Activated naive CD8-positive, alpha-beta T cell treated with anti-CD3 and anti-CD28 coated beads, Interleukin-2, amount 50 U/mL, for 16 hours (primary cell): ENCODE measurements at regions not wholly inside any gene's neighbourhood (a gene's known extent, or its start where the extent isn't known, plus 50 kb on each side); places are given as distances from the start of the nearest gene placed in this dataset.

Experiments used
- DNase-seq: peaks from one replicate; pipeline ENCODE4 v3.0.0-alpha.2; 2020; ENCODE audit warnings: low read depth, low spot score

- DNase-seq = no peak
Observed at GRCh38 chr2:59693231-59693959, 860.1 kb downstream of the BCL11A start.

DNA sequence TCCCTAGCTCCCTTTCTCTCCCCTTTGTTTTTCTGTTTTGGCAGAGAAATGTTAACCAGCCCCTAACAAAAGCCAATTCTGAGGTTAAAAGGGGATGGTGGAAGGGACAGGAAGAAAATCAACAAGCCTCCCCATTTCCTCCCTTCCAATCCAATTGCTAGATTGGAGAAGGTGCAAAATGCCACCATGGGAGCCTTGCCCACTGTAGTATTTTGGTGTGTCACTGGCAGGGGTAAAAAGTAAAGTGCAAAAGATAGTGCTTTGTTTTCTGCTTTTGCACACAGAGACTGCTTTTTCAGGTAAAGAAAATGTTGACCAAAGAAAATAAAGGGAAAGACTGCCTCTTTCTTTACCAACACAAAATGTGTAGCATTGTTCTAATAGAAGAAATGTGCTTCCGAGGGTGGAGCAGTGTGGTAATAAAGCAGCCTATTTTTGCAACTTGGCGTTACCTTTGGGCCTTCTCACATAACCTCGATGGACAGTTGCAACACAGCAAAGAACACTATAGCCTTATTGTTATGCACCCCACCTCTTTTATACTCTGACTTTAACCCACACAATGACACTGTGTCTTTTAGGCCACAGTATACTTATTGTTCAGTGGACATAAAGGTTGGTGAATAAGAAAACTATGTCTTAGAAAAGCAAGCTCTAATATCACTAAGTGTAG lies 861.8 kb downstream of the BCL11A start:
- no peak for DNase-seq

DNA sequence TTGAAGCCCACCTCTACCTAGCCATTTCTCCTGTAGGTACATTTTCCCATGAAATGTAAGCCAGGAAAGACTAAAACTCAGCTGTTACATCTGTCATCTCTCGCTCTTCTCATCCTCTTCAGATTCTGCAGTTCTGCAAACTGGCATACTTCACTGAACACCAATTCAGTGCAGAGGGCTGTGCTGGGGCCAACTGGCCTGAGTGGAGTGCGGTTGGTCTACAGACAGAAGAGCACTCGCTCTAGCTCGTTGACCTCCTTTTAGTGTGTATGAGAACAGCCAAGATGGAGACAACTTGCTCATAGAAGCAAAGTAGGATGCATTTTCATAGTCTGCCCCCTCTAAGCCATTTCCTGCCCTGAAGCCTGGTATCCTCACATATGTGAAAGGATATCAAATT lies 862.6 kb downstream of the BCL11A start:
- no peak for DNase-seq

GRCh38 chr2:59684771-59685166 lies 868.7 kb downstream of the BCL11A start:
- DNase-seq = no peak

GRCh38 chr2:59684116-59684770 lies 869.2 kb downstream of the BCL11A start:
- no peak for DNase-seq

DNA sequence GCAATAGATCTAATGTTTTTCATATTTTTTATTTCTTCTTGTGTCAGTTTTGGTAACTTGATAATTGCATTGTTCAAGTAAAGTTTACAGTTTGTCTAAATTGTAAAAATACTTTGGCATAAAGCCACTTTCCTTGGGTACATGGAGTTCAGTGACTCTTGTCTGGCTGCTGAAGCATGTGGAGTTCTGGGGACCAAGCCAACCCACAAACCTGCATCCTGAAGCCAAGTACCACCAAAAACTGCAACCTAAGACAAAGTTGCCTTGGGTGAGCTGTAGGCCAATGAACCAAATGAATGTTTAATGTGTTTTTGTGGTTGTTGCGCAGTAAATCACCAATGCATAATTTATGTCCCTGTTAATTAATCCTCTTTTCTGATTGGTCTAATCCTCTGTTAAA lies 872.6 kb downstream of the BCL11A start:
- DNase-seq = no peak

- DNase-seq = no peak
Observed at GRCh38 chr2:59677158-59677557, 876.3 kb downstream of the BCL11A start.

DNA sequence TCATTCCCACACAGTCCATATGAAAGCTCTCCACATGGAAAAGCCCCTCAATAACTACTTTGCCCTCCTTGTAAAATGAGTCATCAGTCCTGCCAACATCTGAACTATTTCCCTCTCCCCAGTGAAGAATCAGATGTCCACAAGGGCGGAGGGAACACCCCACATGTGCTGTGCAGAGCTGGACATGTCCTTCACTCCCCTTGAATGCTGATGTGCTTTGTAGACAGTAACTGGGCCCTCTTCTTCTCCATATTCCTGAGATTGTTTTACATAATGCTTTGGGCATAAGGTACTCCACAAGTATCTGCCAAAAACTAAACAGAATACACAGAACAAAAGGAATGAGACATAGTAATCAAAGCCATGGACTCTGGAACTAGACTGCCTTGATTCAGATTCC lies 879.4 kb downstream of the BCL11A start:
- DNase-seq = no peak

DNA sequence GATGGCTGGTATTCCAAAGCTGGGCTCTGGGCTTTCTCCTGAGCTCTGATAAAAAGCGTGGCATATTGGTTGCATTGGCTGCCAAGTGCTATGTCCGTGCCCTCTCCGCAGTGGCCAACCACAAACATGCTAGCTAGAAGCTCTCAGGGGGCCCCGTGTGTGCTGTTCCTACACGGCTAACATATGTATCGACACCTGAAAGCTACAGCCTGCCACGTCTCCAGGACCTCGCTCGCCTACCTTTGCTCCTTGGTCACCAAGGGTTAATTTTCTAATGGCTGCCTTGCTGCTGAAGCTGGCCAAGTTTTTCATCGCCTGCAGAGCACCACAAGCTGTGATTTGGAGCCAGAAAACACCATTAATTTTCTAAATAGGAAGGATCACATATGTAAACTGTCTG lies 888.4 kb downstream of the BCL11A start:
- DNase-seq = no peak

DNA sequence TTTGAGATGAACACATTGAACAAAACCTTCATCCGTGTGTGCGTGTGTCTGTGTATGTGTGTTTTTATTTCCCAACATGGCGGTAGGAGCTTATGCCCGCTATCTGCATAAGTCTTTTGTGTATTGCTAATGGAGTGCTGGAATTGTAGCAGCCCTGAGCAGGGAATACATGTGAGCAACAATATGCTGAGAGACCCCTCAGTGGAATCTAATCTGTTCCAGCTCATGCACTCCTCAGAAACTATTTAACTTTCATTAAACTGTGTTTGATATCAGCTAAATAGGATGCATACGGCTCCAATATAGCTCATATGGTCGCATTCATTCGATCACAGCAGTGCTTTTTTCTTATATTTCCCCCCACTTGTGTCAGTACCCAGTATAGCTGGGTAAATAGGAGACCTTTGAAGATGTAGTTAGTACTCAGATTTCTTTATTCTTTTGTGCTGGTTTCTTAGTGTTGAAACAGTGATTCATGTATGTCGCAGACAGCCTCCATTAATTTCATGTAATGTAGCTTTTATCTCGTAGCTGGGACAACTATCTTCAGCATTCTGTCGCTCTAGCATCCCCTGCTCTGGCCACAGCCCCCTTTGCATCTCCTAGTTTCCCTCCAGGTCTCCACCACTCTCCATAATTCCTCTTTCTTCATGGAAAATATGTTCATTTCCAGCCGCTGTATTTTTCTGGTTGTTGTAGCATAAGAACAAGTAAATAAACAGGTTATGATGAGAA lies 891.2 kb downstream of the BCL11A start:
- DNase-seq = no peak

GRCh38 chr2:59660262-59660661 lies 893.2 kb downstream of the BCL11A start:
- DNase-seq = no peak

DNA sequence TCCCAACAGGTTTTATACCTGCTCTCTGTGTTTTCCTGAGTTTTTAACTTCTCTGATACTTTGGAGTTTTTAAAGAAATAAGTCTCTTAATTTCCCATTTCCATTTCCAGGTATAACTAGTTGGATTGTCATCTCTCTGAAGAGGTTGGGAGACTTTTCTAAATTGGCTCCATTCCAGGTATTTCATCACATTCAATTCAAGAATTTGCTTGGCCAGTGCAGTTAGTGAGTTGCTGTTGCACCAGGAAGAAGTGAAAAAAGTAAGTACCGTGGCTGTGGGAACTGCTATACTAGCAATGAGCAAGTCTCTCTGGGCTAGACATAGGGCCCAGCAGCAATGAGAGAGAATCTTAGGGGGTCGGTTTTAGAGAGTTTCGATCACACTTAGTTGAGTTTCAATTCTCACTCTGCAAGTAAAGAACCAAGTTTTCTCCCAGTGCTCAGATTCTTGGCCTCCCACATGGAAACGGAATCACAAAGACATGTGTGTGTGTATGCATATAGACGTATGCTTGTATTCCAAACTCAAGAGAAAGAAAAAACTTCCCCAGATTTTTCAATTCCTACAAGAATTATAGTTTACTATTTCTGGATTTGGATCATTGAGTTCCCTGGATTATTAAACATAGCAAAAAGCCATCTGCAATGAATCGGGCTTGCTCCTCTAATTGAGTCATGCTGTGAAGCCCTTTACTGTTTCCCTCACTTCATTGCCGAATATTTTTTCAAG lies 894.4 kb downstream of the BCL11A start:
- DNase-seq = no peak

DNA sequence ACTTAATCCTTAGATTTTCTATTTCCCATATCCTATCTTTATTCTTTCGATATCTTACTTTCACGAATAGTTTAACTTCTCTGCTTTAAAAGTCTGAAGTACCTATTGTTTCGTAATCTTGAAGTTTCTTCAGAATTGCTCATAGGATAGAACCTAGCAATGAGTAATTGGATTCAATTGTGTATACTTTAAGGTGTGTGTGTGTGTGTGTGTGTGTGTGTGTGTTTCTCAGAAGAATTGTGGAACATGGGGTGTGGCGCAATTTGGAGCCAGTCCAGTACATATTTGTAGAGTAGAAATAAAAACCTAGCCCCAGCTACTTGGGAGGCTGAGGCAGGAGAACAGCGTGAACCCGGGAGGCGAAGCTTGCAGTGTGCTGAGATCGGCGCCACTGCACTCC lies 897.6 kb downstream of the BCL11A start:
- DNase-seq = no peak

DNA sequence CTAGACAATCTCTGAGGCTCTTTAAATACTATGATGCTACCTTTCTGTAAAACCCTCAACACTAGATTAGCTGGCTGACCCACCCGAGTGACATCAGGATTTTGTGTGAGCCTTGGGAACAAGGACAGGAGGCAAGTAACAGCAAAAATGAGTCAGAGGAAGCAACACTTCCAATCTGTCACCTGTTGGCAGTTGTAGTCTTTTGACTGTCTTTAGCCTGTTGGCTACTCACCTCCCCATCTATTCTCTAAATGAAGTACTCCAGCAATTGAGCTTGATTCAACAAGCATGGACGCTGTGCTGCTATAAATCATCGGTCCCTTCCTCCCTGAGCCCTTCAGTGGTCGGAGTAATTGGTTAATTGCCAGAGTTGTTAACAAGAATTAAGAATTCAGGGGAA lies 898.7 kb downstream of the BCL11A start:
- DNase-seq = no peak

DNA sequence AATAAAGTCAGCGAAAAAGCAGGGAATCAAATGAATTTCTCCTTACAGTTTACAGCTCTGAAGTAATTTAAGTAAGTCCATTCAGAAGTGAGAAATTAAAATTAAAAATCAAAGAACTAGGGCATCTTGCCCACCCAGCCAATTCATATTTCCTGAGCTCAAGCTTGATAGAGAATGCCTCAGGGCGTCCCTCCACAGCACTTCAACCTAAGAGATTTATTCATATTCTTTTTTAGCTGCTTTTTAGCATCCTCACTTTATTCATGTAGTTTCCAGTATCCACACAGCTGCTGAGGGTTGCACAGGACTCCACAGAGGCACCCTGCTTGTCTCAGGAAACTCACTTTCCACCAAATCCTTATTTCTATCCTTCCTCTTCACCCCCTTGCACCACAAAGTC lies 900.3 kb downstream of the BCL11A start:
- DNase-seq = no peak

GRCh38 chr2:59630789-59631188 lies 922.7 kb downstream of the BCL11A start:
- DNase-seq = no peak

DNA sequence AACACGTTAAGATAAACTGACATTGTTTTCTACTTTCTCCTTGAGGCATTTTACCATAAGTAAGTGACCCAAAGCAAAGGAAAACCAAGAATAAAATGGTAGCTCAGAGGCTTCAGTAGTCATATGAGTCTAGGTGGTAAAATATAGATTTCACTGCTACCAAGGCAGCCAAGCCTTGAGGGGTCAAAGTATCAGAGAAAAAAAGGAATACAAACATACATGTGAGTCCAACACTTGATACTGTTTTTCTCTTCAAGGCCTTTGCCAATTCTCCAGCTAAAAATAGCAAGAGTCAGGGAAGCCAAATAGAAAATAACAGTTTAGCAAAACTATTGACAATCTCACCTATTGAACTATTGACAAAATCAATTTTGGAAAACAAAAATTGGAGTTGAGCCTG lies 925.9 kb downstream of the BCL11A start:
- no peak for DNase-seq

DNA sequence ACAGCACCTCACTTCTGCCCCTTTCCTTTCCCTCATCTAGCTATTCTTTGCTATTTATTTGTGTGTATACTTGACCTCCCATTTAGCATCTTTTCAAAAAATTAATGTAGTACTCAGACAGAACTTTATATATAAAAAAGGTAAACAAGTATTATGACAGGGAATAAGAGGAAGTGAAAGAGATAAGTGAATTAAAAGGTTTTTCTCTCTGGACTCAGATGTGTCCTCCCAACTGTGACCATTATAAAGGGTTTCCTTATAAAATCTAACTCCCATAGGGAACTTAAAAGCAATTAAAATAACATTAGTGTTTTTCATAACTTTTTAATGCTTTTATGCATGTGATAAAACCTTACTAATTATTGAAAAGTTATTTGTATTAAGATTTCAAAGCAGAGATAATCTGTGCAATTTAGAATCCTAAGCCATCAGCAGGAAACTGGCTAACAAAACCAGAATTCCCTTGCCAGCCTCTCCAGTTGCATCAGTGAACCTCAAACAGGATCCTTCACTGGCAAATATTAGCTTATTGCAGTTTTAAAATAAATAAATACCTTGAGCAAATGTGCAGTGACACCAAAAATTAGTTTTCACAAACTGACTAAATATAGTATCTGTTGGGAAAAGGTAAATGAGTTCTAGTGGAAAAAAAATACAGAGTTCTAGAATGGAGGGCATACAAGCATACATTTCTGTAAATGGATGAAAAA lies 930.7 kb downstream of the BCL11A start:
- no peak for DNase-seq

DNA sequence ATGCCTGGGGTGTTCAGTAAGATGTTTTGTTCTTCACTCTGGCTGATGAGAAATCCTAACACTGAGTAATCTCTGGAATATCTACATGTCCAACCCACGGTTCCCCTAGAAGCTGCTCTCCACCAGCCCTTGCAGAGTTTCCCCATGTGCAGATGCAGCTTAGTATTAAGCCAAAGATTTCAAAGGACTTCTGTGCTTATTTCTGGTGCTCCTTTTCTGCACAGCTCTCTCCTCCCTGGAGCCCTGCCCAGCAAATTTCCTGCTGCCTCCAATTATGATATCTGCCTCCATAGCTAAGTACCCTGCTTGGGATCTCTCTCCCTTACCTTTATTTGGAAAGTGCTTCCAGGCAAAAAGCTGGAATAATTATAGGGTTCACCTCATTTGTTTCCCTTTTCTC lies 949.3 kb downstream of the BCL11A start:
- DNase-seq = no peak

DNA sequence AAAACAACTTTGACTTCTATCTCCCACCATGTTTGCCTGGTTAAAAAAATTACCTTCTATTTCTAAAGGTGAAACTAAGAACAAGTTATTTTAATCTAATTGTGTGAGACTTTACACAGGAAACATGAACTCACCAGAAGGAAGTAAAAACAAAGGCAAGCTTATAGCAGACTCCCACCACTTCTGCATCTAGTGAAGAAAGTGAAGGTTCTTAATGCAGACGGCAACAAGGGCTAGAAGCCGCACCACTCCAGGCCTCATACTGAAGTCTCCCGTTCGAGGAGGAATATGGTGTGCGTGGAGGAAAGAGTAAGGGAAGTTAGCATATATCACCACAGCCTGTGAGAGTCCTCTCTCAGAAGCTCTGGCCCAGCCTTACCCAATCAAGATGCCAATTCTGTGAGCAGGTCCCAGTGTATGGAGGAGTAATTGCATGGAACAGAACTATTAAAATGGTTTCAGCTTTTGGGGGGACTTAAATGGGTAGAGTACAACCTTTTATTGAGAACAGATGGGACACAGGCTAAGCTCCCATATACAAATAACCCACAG lies 958.7 kb downstream of the BCL11A start:
- no peak for DNase-seq

- no peak for DNase-seq
Observed at GRCh38 chr2:59590798-59591197, 962.7 kb downstream of the BCL11A start.
